ENCODE measurements at regions not wholly inside any gene's neighbourhood (a gene's known extent, or its start where the extent isn't known, plus 50 kb on each side); places are given as distances from the start of the nearest gene placed in this dataset.

DNA sequence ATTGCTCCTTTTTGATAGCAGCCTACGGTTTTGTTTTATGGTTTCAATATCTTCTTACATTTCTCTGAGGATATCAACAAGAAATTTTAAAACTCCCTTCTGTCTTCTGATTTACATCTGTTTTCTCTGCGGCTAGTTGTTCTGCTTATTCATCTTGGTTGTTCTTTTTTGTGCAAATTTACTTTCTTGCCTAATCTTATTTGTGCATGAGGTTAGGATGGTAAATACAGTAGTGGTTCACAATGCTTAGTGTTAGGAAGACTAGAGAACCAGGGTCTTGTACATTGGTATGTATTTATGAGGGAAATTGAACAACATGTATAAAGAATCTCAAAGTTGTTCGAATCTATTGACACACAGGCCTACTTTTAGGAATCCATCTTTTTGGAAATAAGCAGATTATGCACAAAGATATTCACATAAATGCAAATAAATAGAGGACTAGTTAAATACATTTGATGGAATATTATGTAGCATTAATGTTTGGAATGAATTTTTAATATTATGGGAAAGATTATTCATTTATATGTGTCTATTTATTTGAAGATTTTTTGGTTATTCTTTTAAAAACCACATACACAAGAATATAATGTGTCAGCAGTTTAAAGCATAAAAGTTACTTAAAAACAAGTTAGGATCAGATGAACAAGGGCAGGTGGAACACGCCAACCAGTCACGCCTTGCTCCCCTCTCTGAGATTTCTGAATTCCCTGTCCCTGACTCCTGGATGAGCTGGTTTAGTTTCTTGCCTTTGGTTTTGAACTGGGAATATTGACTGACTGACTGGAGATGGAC lies 51.4 kb upstream of the RFC3 start:
- TF ChIP-seq YY1 (IDR thresholded peaks at IDR 0.05) = no peak
- no peak for TF ChIP-seq HNF4A (conservative IDR thresholded peaks at IDR 0.05)
- no peak for TF ChIP-seq TAF1 (conservative IDR thresholded peaks at IDR 0.05)
- no peak for TF ChIP-seq REST (IDR thresholded peaks at IDR 0.05)
- no peak for TF ChIP-seq SP1 (IDR thresholded peaks at IDR 0.05)
- no peak for TF ChIP-seq MAX (IDR thresholded peaks at IDR 0.05)
- TF ChIP-seq JUND (IDR thresholded peaks at IDR 0.05) = no peak
- TF ChIP-seq EGR1 (IDR thresholded peaks at IDR 0.05; ENCODE audit: low read depth in 2 of 2) = no peak
- TF ChIP-seq, protein P1, sequence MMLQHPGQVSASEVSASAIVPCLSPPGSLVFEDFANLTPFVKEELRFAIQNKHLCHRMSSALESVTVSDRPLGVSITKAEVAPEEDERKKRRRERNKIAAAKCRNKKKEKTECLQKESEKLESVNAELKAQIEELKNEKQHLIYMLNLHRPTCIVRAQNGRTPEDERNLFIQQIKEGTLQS (IDR thresholded peaks at IDR 0.05) = no peak
- TF ChIP-seq, protein P2, sequence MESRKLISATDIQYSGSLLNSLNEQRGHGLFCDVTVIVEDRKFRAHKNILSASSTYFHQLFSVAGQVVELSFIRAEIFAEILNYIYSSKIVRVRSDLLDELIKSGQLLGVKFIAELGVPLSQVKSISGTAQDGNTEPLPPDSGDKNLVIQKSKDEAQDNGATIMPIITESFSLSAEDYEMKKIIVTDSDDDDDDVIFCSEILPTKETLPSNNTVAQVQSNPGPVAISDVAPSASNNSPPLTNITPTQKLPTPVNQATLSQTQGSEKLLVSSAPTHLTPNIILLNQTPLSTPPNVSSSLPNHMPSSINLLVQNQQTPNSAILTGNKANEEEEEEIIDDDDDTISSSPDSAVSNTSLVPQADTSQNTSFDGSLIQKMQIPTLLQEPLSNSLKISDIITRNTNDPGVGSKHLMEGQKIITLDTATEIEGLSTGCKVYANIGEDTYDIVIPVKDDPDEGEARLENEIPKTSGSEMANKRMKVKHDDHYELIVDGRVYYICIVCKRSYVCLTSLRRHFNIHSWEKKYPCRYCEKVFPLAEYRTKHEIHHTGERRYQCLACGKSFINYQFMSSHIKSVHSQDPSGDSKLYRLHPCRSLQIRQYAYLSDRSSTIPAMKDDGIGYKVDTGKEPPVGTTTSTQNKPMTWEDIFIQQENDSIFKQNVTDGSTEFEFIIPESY (IDR thresholded peaks at IDR 0.05) = no peak
- no peak for TF ChIP-seq FOXA1 (IDR thresholded peaks at IDR 0.05)
- TF ChIP-seq FOXA2 (IDR thresholded peaks at IDR 0.05) = no peak
- no peak for TF ChIP-seq CTCF (IDR thresholded peaks at IDR 0.05; ENCODE audit: low read depth, low read length, missing input control)
- TF ChIP-seq HNF4G (IDR thresholded peaks at IDR 0.05) = no peak
- no peak for TF ChIP-seq RAD21 (IDR thresholded peaks at IDR 0.05)
- TF ChIP-seq GABPA (IDR thresholded peaks at IDR 0.05 in 1 of 2, conservative IDR thresholded peaks at IDR 0.05 in 1 of 2) = no peak
- no peak for TF ChIP-seq RXRA (IDR thresholded peaks at IDR 0.05)
- no peak for TF ChIP-seq NR2F2 (IDR thresholded peaks at IDR 0.05)
- H3K27me3 ChIP-seq (ENCODE audit: control insufficient read depth in 4 of 4, insufficient read depth in 4 of 4, low read length in 3 of 4) = no peaks in the 10 kb centered on the region
- H3K36me3 ChIP-seq (ENCODE audit: control insufficient read depth in 4 of 4, insufficient read depth in 3 of 4, low read depth in 1 of 4, low read length in 3 of 4) = no peaks in the 10 kb centered on the region

More for the DNA sequence above, 51.4 kb upstream of the RFC3 start:
- Histone ChIP-seq H3K4me1 (ENCODE audit: control insufficient read depth in 4 of 4, insufficient read depth in 4 of 4, low read length in 3 of 4) (no peaks in the 10 kb centered on the region), H3K9ac (ENCODE audit: low read depth in 1 of 2, low read length in 2 of 2) (no peak overlapping the region), H3K27ac (ENCODE audit: low read depth in 1 of 2, low read length in 2 of 2) (no peak overlapping the region), H3K4me3 (ENCODE audit: low read depth in 1 of 3, low read length in 3 of 3) (no peak overlapping the region), H3K9me3 (ENCODE audit: control insufficient read depth in 4 of 4, low read length in 3 of 4) (no peaks in the 10 kb centered on the region)
- no peak for DNase-seq (ENCODE audit: low spot score)
- WGBS = 90% methylated on average over 5 of the region's 5 CpGs
